GM21528 (cell line): ENCODE measurements at regions not wholly inside any gene's neighbourhood (a gene's known extent, or its start where the extent isn't known, plus 50 kb on each side); places are given as distances from the start of the nearest gene placed in this dataset.

Source experiments
- ATAC-seq: cut with Tn5 transposase; IDR thresholded peaks from one replicate; pipeline ENCODE4 v1.9.1; 2021; ENCODE audit warnings: mild to moderate bottlenecking, moderate library complexity; ENCODE audit not compliant: unreplicated experiment, low FRiP score

GRCh38 chr2:193749485-193749884 lies 1554.8 kb upstream of the TMEFF2 start:
- ATAC-seq, result no peak

GRCh38 chr2:193743089-193743488 lies 1548.4 kb upstream of the TMEFF2 start:
- no peak for ATAC-seq

GRCh38 chr2:193738892-193739291 lies 1544.2 kb upstream of the TMEFF2 start:
- ATAC-seq, result no peak

- ATAC-seq, result no peak
Measured at GRCh38 chr2:193712912-193713311, 1518.2 kb upstream of the TMEFF2 start.

GRCh38 chr2:193703411-193703810 lies 1508.7 kb upstream of the TMEFF2 start:
- no peak for ATAC-seq

GRCh38 chr2:193701484-193701883 lies 1506.8 kb upstream of the TMEFF2 start:
- ATAC-seq, result no peak

- ATAC-seq, result no peak
Measured at GRCh38 chr2:193695367-193695766, 1500.6 kb upstream of the TMEFF2 start.

GRCh38 chr2:193693758-193694157 lies 1499.0 kb upstream of the TMEFF2 start:
- ATAC-seq, result no peak

- ATAC-seq, result no peak
Measured at GRCh38 chr2:193690572-193690971, 1495.8 kb upstream of the TMEFF2 start.

GRCh38 chr2:193687195-193687594 lies 1492.5 kb upstream of the TMEFF2 start:
- no peak for ATAC-seq

- ATAC-seq, result no peak
Measured at GRCh38 chr2:193679847-193680246, 1485.1 kb upstream of the TMEFF2 start.

- ATAC-seq, result no peak
Measured at GRCh38 chr2:193670478-193670877, 1475.7 kb upstream of the TMEFF2 start.

GRCh38 chr2:193668557-193669323 lies 1474.0 kb upstream of the TMEFF2 start:
- no peak for ATAC-seq

- no peak for ATAC-seq
Measured at GRCh38 chr2:193627927-193628272, 1433.2 kb upstream of the TMEFF2 start.

- ATAC-seq, result no peak
Measured at GRCh38 chr2:193627187-193627926, 1432.6 kb upstream of the TMEFF2 start.

GRCh38 chr2:193608451-193608850 lies 1413.7 kb upstream of the TMEFF2 start:
- no peak for ATAC-seq

- ATAC-seq, result no peak
Measured at GRCh38 chr2:193590831-193591230, 1396.1 kb upstream of the TMEFF2 start.

GRCh38 chr2:193584522-193584938 lies 1389.8 kb upstream of the TMEFF2 start:
- peak; percentile 89 for ATAC-seq

GRCh38 chr2:193583638-193584400 lies 1389.1 kb upstream of the TMEFF2 start:
- peak; percentile 13 for ATAC-seq

- ATAC-seq, result no peak
Measured at GRCh38 chr2:193581807-193582206, 1387.1 kb upstream of the TMEFF2 start.
